Fibroblast of lung (primary cell): ENCODE measurements at regions not wholly inside any gene's neighbourhood (a gene's known extent, or its start where the extent isn't known, plus 50 kb on each side); places are given as distances from the start of the nearest gene placed in this dataset.

Experiments used
- DNase-seq, 2 donors: peaks; one replicate each; pipeline versions ENCODE4 v3.0.0 to v3.0.0-alpha.2; 2010; ENCODE audit warnings: low read depth in 2 of 2
- H2AFZ ChIP-seq: 2 replicates; pipeline ENCODE4 v1.5.1; 2012; ENCODE audit warnings: low read length, control low read depth, inconsistent platforms
- H3K27ac ChIP-seq: 2 replicates; pipeline ENCODE4 v1.5.1; 2011; ENCODE audit warnings: low read length, control low read depth; ENCODE audit not compliant: insufficient read depth
- H3K27me3 ChIP-seq: 2 replicates; pipeline ENCODE4 v1.5.1; 2011; ENCODE audit warnings: mild to moderate bottlenecking, low read length; ENCODE audit not compliant: control insufficient read depth, insufficient read depth
- H3K36me3 ChIP-seq: 2 replicates; pipeline ENCODE4 v1.5.1; 2011; ENCODE audit warnings: low read length; ENCODE audit not compliant: control insufficient read depth, insufficient read depth
- H3K4me1 ChIP-seq: 2 replicates; pipeline ENCODE4 v1.5.1; 2011; ENCODE audit warnings: low read length; ENCODE audit not compliant: control insufficient read depth, insufficient read depth; ENCODE audit errors: extremely low read depth
- H3K4me2 ChIP-seq: 2 replicates; pipeline ENCODE4 v1.5.1; 2011; ENCODE audit warnings: low read length, control low read depth; ENCODE audit not compliant: insufficient read depth; ENCODE audit errors: extremely low read depth
- H3K4me3 ChIP-seq, 4 experiments: fragments of 200-600 bp in 1 of 4; sonication (generic) in 1 of 4; replicated peaks in 1 of 4; 2 replicates each; pipeline ENCODE4 v1.5.1; 2011 to 2016; ENCODE audit warnings: low read length in 4 of 4, low read depth in 3 of 4, mild to moderate bottlenecking in 3 of 4, control low read depth in 2 of 4, inconsistent platforms in 1 of 4, mixed read lengths in 1 of 4; ENCODE audit not compliant: insufficient read depth in 1 of 4; ENCODE audit errors: control extremely low read depth in 1 of 4
- H3K79me2 ChIP-seq: 2 replicates; pipeline ENCODE4 v1.5.1; 2012; ENCODE audit warnings: mild to moderate bottlenecking, low read length, inconsistent platforms; ENCODE audit not compliant: control insufficient read depth, insufficient read depth
- H3K9ac ChIP-seq: 2 replicates; pipeline ENCODE4 v1.5.1; 2011; ENCODE audit warnings: mild to moderate bottlenecking, low read length, control low read depth; ENCODE audit not compliant: insufficient read depth
- H3K9me3 ChIP-seq: 2 replicates; pipeline ENCODE4 v1.5.1; 2012; ENCODE audit warnings: low read depth, low read length; ENCODE audit not compliant: control insufficient read depth, insufficient read depth
- H4K20me1 ChIP-seq: 2 replicates; pipeline ENCODE4 v1.5.1; 2011; ENCODE audit warnings: low read length; ENCODE audit not compliant: control insufficient read depth, insufficient read depth; ENCODE audit errors: extremely low read depth
- CTCF ChIP-seq, 2 donors: IDR thresholded peaks in 1 of 2; conservative IDR thresholded peaks in 1 of 2; 1 replicate in 1 of 2; 2 replicates in 1 of 2; pipeline ENCODE4 v1.5.1; 2011 to 2012; ENCODE audit warnings: low read length in 2 of 2, control low read depth in 1 of 2, inconsistent platforms in 1 of 2, low read depth in 1 of 2, mild to moderate bottlenecking in 1 of 2
- EZH2 ChIP-seq: IDR thresholded peaks from 2 replicates; pipeline ENCODE4 v1.5.1; 2012; ENCODE audit warnings: low read length, control low read depth, mild to moderate bottlenecking; ENCODE audit errors: missing control alignments

- Histone ChIP-seq H3K4me2 (no peak overlapping the region), H3K27me3 (no peaks in the 10 kb centered on the region), H3K9ac (no peak overlapping the region), H3K36me3 (no peaks in the 10 kb centered on the region), H4K20me1 (no peaks in the 10 kb centered on the region), H3K9me3 (no peaks in the 10 kb centered on the region), H3K4me3 (no peak overlapping the region), H3K4me1 (no peaks in the 10 kb centered on the region), H3K79me2 (no peaks in the 10 kb centered on the region), H2AFZ (no peak overlapping the region), H3K27ac (no peak overlapping the region)
- TF ChIP-seq CTCF (conservative IDR thresholded peaks at IDR 0.05 in 1 of 2, IDR thresholded peaks at IDR 0.05 in 1 of 2; ENCODE audit: low read depth in 1 of 2, low read length in 2 of 2): no peak
- DNase-seq: no peak
These were observed 313.7 kb upstream of the IRX4 start for GRCh38 chr5:2196416-2196815.

GRCh38 chr5:2194949-2195348, 312.2 kb upstream of the IRX4 start:
- H3K36me3 ChIP-seq: no peaks in the 10 kb centered on the region
- no peaks in the 10 kb centered on the region for H3K27me3 ChIP-seq
- no peaks in the 10 kb centered on the region for H3K79me2 ChIP-seq
- no peaks in the 10 kb centered on the region for H4K20me1 ChIP-seq
- no peak overlapping the region for H3K4me3 ChIP-seq
- no peaks in the 10 kb centered on the region for H3K4me1 ChIP-seq
- no peak overlapping the region for H2AFZ ChIP-seq
- H3K27ac ChIP-seq: no peak overlapping the region
- no peaks in the 10 kb centered on the region for H3K9me3 ChIP-seq
- no peak overlapping the region for H3K9ac ChIP-seq
- DNase-seq: no peak
- TF ChIP-seq EZH2 (no peak), CTCF (conservative IDR thresholded peaks at IDR 0.05 in 1 of 2, IDR thresholded peaks at IDR 0.05 in 1 of 2; ENCODE audit: low read depth in 1 of 2, low read length in 2 of 2) (no peak)
- no peak overlapping the region for H3K4me2 ChIP-seq

- no peaks in the 10 kb centered on the region for H3K9me3 ChIP-seq
- H2AFZ ChIP-seq: no peak overlapping the region
- no peak for TF ChIP-seq EZH2
These were observed 311.5 kb upstream of the IRX4 start for GRCh38 chr5:2194236-2194555.

More at GRCh38 chr5:2194236-2194555, 311.5 kb upstream of the IRX4 start:
- Histone ChIP-seq H3K27ac (no peak overlapping the region), H3K27me3 (no peaks in the 10 kb centered on the region), H3K36me3 (no peaks in the 10 kb centered on the region), H3K4me3 (no peak overlapping the region), H4K20me1 (no peaks in the 10 kb centered on the region), H3K4me2 (no peak overlapping the region), H3K9ac (no peak overlapping the region), H3K79me2 (no peaks in the 10 kb centered on the region), H3K4me1 (no peaks in the 10 kb centered on the region)
- no peak for DNase-seq
